ENCODE measurements at regions not wholly inside any gene's neighbourhood (a gene's known extent, or its start where the extent isn't known, plus 50 kb on each side); places are given as distances from the start of the nearest gene placed in this dataset.
"Not testable (repeated sequence)": the region's sequence is repeated elsewhere in the genome, so short reads cannot be mapped to it uniquely, and the experiment has no call there.

DNA sequence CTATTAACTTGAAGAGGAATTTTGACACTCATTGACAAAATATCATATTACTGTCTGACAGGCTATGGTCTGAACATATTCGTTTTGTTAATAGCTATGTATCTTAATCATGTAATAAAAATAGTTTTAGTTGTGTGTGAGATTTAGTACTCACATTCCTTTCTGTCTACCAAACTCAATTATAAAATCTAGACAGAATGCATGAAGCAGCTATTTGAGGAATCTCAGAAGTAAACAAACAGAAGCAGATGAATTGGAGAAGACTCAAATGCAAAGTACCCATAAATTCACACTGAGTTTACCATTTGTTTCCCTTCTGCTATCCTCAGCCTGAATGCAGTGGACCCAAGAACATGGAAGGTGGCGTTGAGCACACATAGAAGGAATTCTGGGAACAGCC lies 841.6 kb upstream of the AADAT start:
- no peaks in the 10 kb centered on the region for H3K27me3 ChIP-seq (ENCODE audit: insufficient read depth, insufficient read length)
- TF ChIP-seq SUZ12 (IDR thresholded peaks at IDR 0.05; ENCODE audit: extremely low read depth, insufficient read depth, insufficient read length) (no peak), ZNF274 (IDR thresholded peaks at IDR 0.05; ENCODE audit: low read depth, low read length) (no peak), YY1 (IDR thresholded peaks at IDR 0.05; ENCODE audit: insufficient read depth, insufficient read length) (no peak)
- H3K9me3 ChIP-seq (ENCODE audit: insufficient read depth, low read length): no peaks in the 10 kb centered on the region
- no peak overlapping the region for H3K9ac ChIP-seq (ENCODE audit: insufficient read length, low read depth)
- H3K4me1 ChIP-seq (ENCODE audit: insufficient read depth, insufficient read length): no peaks in the 10 kb centered on the region
- no peak overlapping the region for H3K4me3 ChIP-seq (ENCODE audit: insufficient read length, low read depth)
- no peak for DNase-seq (ENCODE audit: low read depth, low spot score)
- no peaks in the 10 kb centered on the region for H3K36me3 ChIP-seq (ENCODE audit: insufficient read depth, insufficient read length, low read length)

DNA sequence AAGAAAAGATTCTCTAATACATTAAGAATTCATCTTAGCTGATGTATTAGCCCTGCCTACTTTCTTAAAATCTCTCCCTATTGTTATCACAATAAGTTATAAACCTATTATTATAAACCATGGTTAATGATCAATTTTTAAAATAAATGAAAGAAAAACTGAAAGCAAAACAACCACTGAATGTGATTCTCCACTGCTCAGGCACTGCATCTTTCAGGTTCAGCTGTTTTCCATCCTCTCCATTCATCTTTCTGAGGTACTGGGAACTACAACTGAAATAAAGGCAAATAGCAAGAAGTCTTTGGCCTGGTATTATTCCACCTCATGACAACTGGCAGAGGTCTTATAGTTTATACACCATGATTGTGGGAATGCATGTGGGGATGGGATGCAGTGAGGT lies 798.9 kb upstream of the AADAT start:
- Histone ChIP-seq H3K36me3 (ENCODE audit: insufficient read depth, insufficient read length, low read length) (no peaks in the 10 kb centered on the region), H3K4me3 (ENCODE audit: insufficient read length, low read depth) (no peak overlapping the region), H3K9ac (ENCODE audit: insufficient read length, low read depth) (no peak overlapping the region), H3K27me3 (ENCODE audit: insufficient read depth, insufficient read length) (no peaks in the 10 kb centered on the region), H3K4me1 (ENCODE audit: insufficient read depth, insufficient read length) (no peaks in the 10 kb centered on the region), H3K9me3 (ENCODE audit: insufficient read depth, low read length) (peaks cover 13% of the 10 kb centered on the region)
- TF ChIP-seq ZNF274 (IDR thresholded peaks at IDR 0.05; ENCODE audit: low read depth, low read length) (no peak), SUZ12 (IDR thresholded peaks at IDR 0.05; ENCODE audit: extremely low read depth, insufficient read depth, insufficient read length) (no peak), YY1 (IDR thresholded peaks at IDR 0.05; ENCODE audit: insufficient read depth, insufficient read length) (no peak)
- DNase-seq (ENCODE audit: low read depth, low spot score): no peak

DNA sequence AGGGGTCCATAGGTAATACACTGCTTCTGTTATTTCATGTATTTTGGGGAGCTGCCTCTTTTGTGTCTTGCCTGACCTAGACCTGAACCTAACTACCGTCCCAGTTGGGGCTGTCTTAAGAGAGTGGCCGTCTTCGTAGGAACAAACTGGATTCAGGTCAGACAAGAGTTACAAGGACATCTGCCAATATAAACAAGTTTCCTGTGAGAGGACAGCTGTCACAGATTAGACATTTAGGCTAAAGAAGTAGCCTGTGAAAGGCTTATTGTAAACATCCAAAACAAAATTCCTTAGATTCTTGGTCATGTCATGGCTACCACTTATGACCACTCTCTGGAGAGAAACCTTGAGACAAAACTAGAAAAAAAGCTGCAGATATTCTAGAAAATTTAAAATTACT lies 797.6 kb upstream of the AADAT start:
- Histone ChIP-seq H3K4me3 (ENCODE audit: insufficient read length, low read depth) (no peak overlapping the region), H3K9me3 (ENCODE audit: insufficient read depth, low read length) (peaks cover under 1% of the 10 kb centered on the region), H3K36me3 (ENCODE audit: insufficient read depth, insufficient read length, low read length) (no peaks in the 10 kb centered on the region), H3K27me3 (ENCODE audit: insufficient read depth, insufficient read length) (no peaks in the 10 kb centered on the region), H3K4me1 (ENCODE audit: insufficient read depth, insufficient read length) (no peaks in the 10 kb centered on the region), H3K9ac (ENCODE audit: insufficient read length, low read depth) (no peak overlapping the region)
- no peak for TF ChIP-seq YY1 (IDR thresholded peaks at IDR 0.05; ENCODE audit: insufficient read depth, insufficient read length)
- no peak for TF ChIP-seq SUZ12 (IDR thresholded peaks at IDR 0.05; ENCODE audit: extremely low read depth, insufficient read depth, insufficient read length)
- no peak for TF ChIP-seq ZNF274 (IDR thresholded peaks at IDR 0.05; ENCODE audit: low read depth, low read length)
- no peak for DNase-seq (ENCODE audit: low read depth, low spot score)

DNA sequence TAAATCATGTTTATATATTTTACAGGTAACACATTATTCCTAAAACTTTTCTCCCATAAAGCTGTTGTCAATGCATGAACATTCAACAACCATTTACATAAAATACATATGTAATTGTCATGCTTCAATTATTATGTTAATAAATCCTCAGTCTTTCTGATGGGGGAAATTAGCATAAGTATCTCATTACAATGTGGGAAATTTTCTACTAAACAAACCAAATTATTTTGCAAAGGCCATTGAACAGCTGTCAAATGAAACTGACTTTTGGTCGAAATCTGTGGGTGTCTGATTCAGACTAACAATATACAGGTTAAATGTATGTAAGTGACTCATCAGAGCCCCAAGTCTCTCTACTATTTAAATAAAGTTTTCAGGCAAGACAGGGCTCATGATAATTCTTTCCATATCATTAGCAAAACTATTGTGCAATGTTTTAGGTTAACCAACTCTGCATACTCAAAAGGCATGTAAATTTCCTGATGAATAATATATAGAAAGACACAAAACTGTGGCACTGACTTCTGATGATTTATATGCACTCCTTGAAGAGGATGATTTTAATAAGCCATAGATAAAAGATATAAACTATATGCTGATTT lies 795.3 kb upstream of the AADAT start:
- Histone ChIP-seq H3K9ac (ENCODE audit: insufficient read length, low read depth) (no peak overlapping the region), H3K36me3 (ENCODE audit: insufficient read depth, insufficient read length, low read length) (no peaks in the 10 kb centered on the region), H3K27me3 (ENCODE audit: insufficient read depth, insufficient read length) (no peaks in the 10 kb centered on the region), H3K4me3 (ENCODE audit: insufficient read length, low read depth) (no peak overlapping the region), H3K9me3 (ENCODE audit: insufficient read depth, low read length) (no peaks in the 10 kb centered on the region; the same call in 1 of the 2 replicates), H3K4me1 (ENCODE audit: insufficient read depth, insufficient read length) (no peaks in the 10 kb centered on the region)
- no peak for TF ChIP-seq SUZ12 (IDR thresholded peaks at IDR 0.05; ENCODE audit: extremely low read depth, insufficient read depth, insufficient read length)
- TF ChIP-seq YY1 (IDR thresholded peaks at IDR 0.05; ENCODE audit: insufficient read depth, insufficient read length): no peak
- no peak for TF ChIP-seq ZNF274 (IDR thresholded peaks at IDR 0.05; ENCODE audit: low read depth, low read length)
- DNase-seq (ENCODE audit: low read depth, low spot score): no peak

DNA sequence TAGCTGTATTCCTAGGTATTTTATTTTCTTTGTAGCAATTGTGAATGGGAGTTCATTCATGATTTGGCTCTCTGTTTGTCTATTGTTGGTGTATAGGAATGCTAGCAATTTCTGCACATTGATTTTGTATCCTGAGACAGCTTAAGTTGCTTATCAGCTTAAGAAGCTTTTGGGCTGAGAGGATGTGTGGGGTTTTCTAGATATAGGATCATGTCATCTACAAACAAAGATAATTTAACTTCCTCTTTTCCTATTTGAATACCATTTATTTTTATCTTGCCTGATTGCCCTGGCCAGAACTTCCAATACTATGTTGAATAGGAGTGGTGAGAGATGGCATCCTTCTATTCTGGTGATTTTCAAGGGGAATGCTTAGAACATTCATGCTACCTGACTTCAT lies 791.9 kb upstream of the AADAT start:
- not testable (repeated sequence) for H3K4me3 ChIP-seq (ENCODE audit: insufficient read length, low read depth); H3K27me3 ChIP-seq (ENCODE audit: insufficient read depth, insufficient read length); H3K36me3 ChIP-seq (ENCODE audit: insufficient read depth, insufficient read length, low read length); H3K9me3 ChIP-seq (ENCODE audit: insufficient read depth, low read length); H3K9ac ChIP-seq (ENCODE audit: insufficient read length, low read depth); DNase-seq (ENCODE audit: low read depth, low spot score); H3K4me1 ChIP-seq (ENCODE audit: insufficient read depth, insufficient read length)

DNA sequence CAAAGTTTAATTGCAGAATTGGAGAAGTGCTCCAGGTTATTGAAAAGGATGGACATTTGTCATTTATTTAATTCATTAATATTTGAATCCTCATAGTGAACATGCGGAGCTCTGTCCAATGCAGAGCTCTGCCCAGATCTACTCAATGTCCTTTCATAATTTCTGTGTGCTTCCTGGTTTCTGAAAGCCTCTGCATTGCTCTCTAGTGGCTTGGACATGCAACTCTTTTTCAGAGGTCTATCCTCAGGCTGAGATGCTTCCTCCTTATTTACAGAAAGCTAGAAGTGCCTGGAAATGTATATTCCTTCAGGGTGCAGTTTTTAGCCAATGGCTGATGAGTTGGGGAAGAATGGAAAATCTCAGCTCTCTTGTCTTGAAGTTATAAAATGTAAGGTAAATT lies 786.1 kb upstream of the AADAT start:
- Histone ChIP-seq H3K27me3 (ENCODE audit: insufficient read depth, insufficient read length) (no peaks in the 10 kb centered on the region), H3K9ac (ENCODE audit: insufficient read length, low read depth) (no peak overlapping the region), H3K9me3 (ENCODE audit: insufficient read depth, low read length) (no peaks in the 10 kb centered on the region), H3K4me1 (ENCODE audit: insufficient read depth, insufficient read length) (no peaks in the 10 kb centered on the region), H3K36me3 (ENCODE audit: insufficient read depth, insufficient read length, low read length) (no peaks in the 10 kb centered on the region), H3K4me3 (ENCODE audit: insufficient read length, low read depth) (no peak overlapping the region)
- DNase-seq (ENCODE audit: low read depth, low spot score): no peak
- TF ChIP-seq YY1 (IDR thresholded peaks at IDR 0.05; ENCODE audit: insufficient read depth, insufficient read length) (no peak), ZNF274 (IDR thresholded peaks at IDR 0.05; ENCODE audit: low read depth, low read length) (no peak), SUZ12 (IDR thresholded peaks at IDR 0.05; ENCODE audit: extremely low read depth, insufficient read depth, insufficient read length) (no peak)

DNA sequence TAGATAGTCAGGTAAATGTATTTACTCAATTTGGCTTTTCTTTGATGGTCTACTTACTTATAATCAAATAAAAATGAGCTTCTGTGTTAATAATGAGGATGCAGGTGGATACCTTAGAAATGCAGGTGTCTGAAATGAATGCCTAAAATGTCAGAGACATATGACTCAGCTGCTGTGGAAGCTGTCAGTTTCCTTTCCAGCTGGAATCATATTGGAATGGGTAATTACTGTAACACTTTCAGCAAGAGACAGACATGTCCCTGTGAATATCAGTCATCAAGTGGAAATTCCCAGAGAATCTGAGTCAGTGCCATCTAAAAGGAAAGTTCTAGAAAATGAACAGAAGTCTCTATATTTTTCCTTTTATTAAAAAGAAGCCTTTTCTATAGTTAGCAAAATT lies 783.0 kb upstream of the AADAT start:
- DNase-seq (ENCODE audit: low read depth, low spot score): no peak
- H3K9me3 ChIP-seq (ENCODE audit: insufficient read depth, low read length): no peaks in the 10 kb centered on the region
- no peak overlapping the region for H3K4me3 ChIP-seq (ENCODE audit: insufficient read length, low read depth)
- no peaks in the 10 kb centered on the region for H3K27me3 ChIP-seq (ENCODE audit: insufficient read depth, insufficient read length)
- H3K36me3 ChIP-seq (ENCODE audit: insufficient read depth, insufficient read length, low read length): no peaks in the 10 kb centered on the region
- no peak overlapping the region for H3K9ac ChIP-seq (ENCODE audit: insufficient read length, low read depth)
- no peaks in the 10 kb centered on the region for H3K4me1 ChIP-seq (ENCODE audit: insufficient read depth, insufficient read length)
- no peak for TF ChIP-seq ZNF274 (IDR thresholded peaks at IDR 0.05; ENCODE audit: low read depth, low read length)
- TF ChIP-seq SUZ12 (IDR thresholded peaks at IDR 0.05; ENCODE audit: extremely low read depth, insufficient read depth, insufficient read length): no peak
- TF ChIP-seq YY1 (IDR thresholded peaks at IDR 0.05; ENCODE audit: insufficient read depth, insufficient read length): no peak

DNA sequence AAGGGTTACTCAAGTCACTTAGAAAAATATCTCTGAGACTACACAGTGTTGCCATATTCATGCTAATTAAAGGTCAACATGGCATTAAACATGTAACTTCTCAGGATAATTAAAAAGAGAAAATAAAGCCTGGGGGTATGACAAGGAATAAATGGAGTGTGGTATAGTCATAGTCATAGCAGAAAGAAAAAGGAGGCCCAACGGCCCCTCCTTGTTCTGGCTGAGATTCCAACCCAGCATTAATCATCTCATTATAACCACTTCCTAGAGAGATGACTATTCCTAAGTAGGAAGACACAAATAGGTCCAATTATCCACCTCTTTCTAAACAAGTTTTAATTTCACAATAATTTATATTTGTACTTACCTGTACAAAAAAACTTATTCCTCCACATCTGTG lies 778.4 kb upstream of the AADAT start:
- TF ChIP-seq SUZ12 (IDR thresholded peaks at IDR 0.05; ENCODE audit: extremely low read depth, insufficient read depth, insufficient read length): no peak
- TF ChIP-seq YY1 (IDR thresholded peaks at IDR 0.05; ENCODE audit: insufficient read depth, insufficient read length): no peak
- TF ChIP-seq ZNF274 (IDR thresholded peaks at IDR 0.05; ENCODE audit: low read depth, low read length): no peak
- H3K4me1 ChIP-seq (ENCODE audit: insufficient read depth, insufficient read length): no peaks in the 10 kb centered on the region

More for the DNA sequence above, 778.4 kb upstream of the AADAT start:
- H3K27me3 ChIP-seq (ENCODE audit: insufficient read depth, insufficient read length): no peaks in the 10 kb centered on the region
- no peaks in the 10 kb centered on the region for H3K36me3 ChIP-seq (ENCODE audit: insufficient read depth, insufficient read length, low read length)
- H3K9ac ChIP-seq (ENCODE audit: insufficient read length, low read depth): no peak overlapping the region
- DNase-seq (ENCODE audit: low read depth, low spot score): no peak
- no peak overlapping the region for H3K4me3 ChIP-seq (ENCODE audit: insufficient read length, low read depth)
- H3K9me3 ChIP-seq (ENCODE audit: insufficient read depth, low read length): no peaks in the 10 kb centered on the region

All from NT2/D1 (cell line).